H1 (cell line): ENCODE measurements at regions not wholly inside any gene's neighbourhood (a gene's known extent, or its start where the extent isn't known, plus 50 kb on each side); places are given as distances from the start of the nearest gene placed in this dataset.

Source experiments
- CTCF ChIA-PET: fragments of 300-600 bp; sonication (Branson Sonifier 250); formaldehyde crosslinking; loops from one replicate; lab custom pipeline; 2021; ENCODE audit not compliant: partially characterized antibody; lab: Charles Lee
- POLR2A ChIA-PET: fragments of 300-600 bp; sonication (Branson Sonifier 250); formaldehyde crosslinking; loops from one replicate; lab custom pipeline; 2021; ENCODE audit warnings: inconsistent platforms; ENCODE audit not compliant: partially characterized antibody; lab: Charles Lee
- DNase-seq, 2 experiments: peaks; one replicate each; pipeline versions ENCODE4 v3.0.0 to v3.0.0-alpha.2; 2010 to 2022; ENCODE audit warnings: low spot score in 2 of 2, low read depth in 1 of 2, mixed read lengths in 1 of 2
- FAIRE-seq: peaks from 2 replicates; lab custom pipeline; 2011; peaks lifted over from hg19 to GRCh38; lab: Jason Lieb, UNC
- H2AFZ ChIP-seq: 2 replicates; pipeline ENCODE4 v1.8.1; 2012; ENCODE audit warnings: low read length, inconsistent platforms
- H2AK5ac ChIP-seq: 2 replicates; pipeline ENCODE4 v1.6.1; 2013; ENCODE audit warnings: low read depth, low read length
- H2BK120ac ChIP-seq: replicated peaks from 2 replicates; pipeline ENCODE3; 2013; ENCODE audit warnings: low read depth, low read length, inconsistent platforms
- H2BK12ac ChIP-seq: 2 replicates; pipeline ENCODE4 v1.6.1; 2013; ENCODE audit warnings: low read depth, low read length
- H2BK15ac ChIP-seq: 2 replicates; pipeline ENCODE4 v1.6.1; 2013; ENCODE audit warnings: low read length
- H2BK20ac ChIP-seq: 2 replicates; pipeline ENCODE4 v1.6.1; 2013; ENCODE audit warnings: low read length
- H2BK5ac ChIP-seq: 2 replicates; pipeline ENCODE4 v1.6.1; 2013; ENCODE audit warnings: low read depth, low read length
- H3K14ac ChIP-seq: 2 replicates; pipeline ENCODE4 v1.6.1; 2013; ENCODE audit warnings: inconsistent platforms; ENCODE audit not compliant: insufficient read length
- H3K18ac ChIP-seq: 2 replicates; pipeline ENCODE4 v1.6.1; 2013; ENCODE audit warnings: low read length; ENCODE audit errors: extremely low read depth
- H3K23ac ChIP-seq: 2 replicates; pipeline ENCODE4 v1.6.1; 2013; ENCODE audit warnings: inconsistent platforms; ENCODE audit not compliant: insufficient read length
- H3K23me2 ChIP-seq: 2 replicates; pipeline ENCODE4 v1.6.1; 2013; ENCODE audit warnings: low read depth, low read length
- H3K27ac ChIP-seq: 2 replicates; pipeline ENCODE4 v1.6.1; 2011; ENCODE audit warnings: low read depth, low read length, inconsistent platforms
- H3K27me3 ChIP-seq, 4 experiments: replicated peaks in 1 of 4; 1 replicate in 1 of 4; 2 replicates in 3 of 4; pipeline versions ENCODE4 v1.6.1 to v1.8.1; 2011 to 2013; ENCODE audit warnings: low read length in 3 of 4, mild to moderate bottlenecking in 3 of 4, inconsistent platforms in 2 of 4, mixed read lengths in 2 of 4, moderate library complexity in 1 of 4; ENCODE audit not compliant: control insufficient read depth in 3 of 4, insufficient read depth in 3 of 4; ENCODE audit errors: extremely low read depth in 1 of 4
- H3K36me3 ChIP-seq, 4 experiments: 2 replicates each; pipeline versions ENCODE4 v1.6.1 to v1.8.1; 2011 to 2013; ENCODE audit warnings: mild to moderate bottlenecking in 4 of 4, low read length in 3 of 4, moderate library complexity in 2 of 4, control low read depth in 1 of 4, inconsistent platforms in 1 of 4; ENCODE audit not compliant: insufficient read depth in 4 of 4, control insufficient read depth in 2 of 4
- H3K4ac ChIP-seq: replicated peaks from 2 replicates; pipeline ENCODE3; 2013; ENCODE audit warnings: low read length, low read depth, mixed read lengths, inconsistent platforms; ENCODE audit not compliant: insufficient read length
- H3K4me1 ChIP-seq, 4 experiments: replicated peaks in 1 of 4; 1 replicate in 1 of 4; 2 replicates in 3 of 4; pipeline versions ENCODE4 v1.6.1 to v1.8.1; 2011 to 2013; ENCODE audit warnings: low read length in 3 of 4, inconsistent platforms in 2 of 4, mixed read lengths in 1 of 4; ENCODE audit not compliant: insufficient read depth in 4 of 4, control insufficient read depth in 3 of 4
- H3K4me2 ChIP-seq, 2 experiments: 2 replicates each; pipeline versions ENCODE4 v1.6.1 to v1.8.1; 2011 to 2013; ENCODE audit warnings: low read depth in 2 of 2, low read length in 2 of 2, control low read depth in 1 of 2, inconsistent platforms in 1 of 2, mild to moderate bottlenecking in 1 of 2; ENCODE audit not compliant: insufficient read depth in 1 of 2
- H3K4me3 ChIP-seq, 4 experiments: fragments of 200-600, 300-600 bp in 1 of 4; sonication (generic), shearing (Covaris generic), sonication (Bioruptor Twin) in 1 of 4; 2 replicates each; pipeline versions ENCODE4 v1.5.1 to v1.8.1; 2011 to 2016; ENCODE audit warnings: low read length in 4 of 4, low read depth in 3 of 4, control low read depth in 2 of 4, inconsistent platforms in 2 of 4, mild to moderate bottlenecking in 2 of 4, mixed read lengths in 1 of 4, moderate library complexity in 1 of 4; ENCODE audit not compliant: insufficient read depth in 2 of 4; ENCODE audit errors: extremely low read depth in 1 of 4
- H3K56ac ChIP-seq: replicated peaks from 2 replicates; pipeline ENCODE3; 2013; ENCODE audit warnings: low read depth, mild to moderate bottlenecking, mixed read lengths, low read length, inconsistent platforms; ENCODE audit not compliant: insufficient read length
- H3K79me1 ChIP-seq: 2 replicates; pipeline ENCODE4 v1.6.1; 2013; ENCODE audit warnings: low read depth, low read length, control low read depth
- H3K79me2 ChIP-seq, 2 experiments: 2 replicates each; pipeline versions ENCODE4 v1.6.1 to v1.8.1; 2012 to 2013; ENCODE audit warnings: low read length in 2 of 2, mild to moderate bottlenecking in 2 of 2, inconsistent platforms in 1 of 2; ENCODE audit not compliant: insufficient read depth in 2 of 2, control insufficient read depth in 1 of 2
- H3K9ac ChIP-seq, 4 experiments: replicated peaks in 1 of 4; 1 replicate in 1 of 4; 2 replicates in 3 of 4; pipeline versions ENCODE4 v1.6.1 to v1.8.1; 2011 to 2013; ENCODE audit warnings: low read depth in 3 of 4, low read length in 3 of 4, control low read depth in 2 of 4, mild to moderate bottlenecking in 2 of 4, moderate library complexity in 2 of 4, inconsistent platforms in 1 of 4; ENCODE audit errors: extremely low read depth in 1 of 4
- H3K9me3 ChIP-seq, 2 experiments: 2 replicates each; pipeline versions ENCODE4 v1.6.1 to v1.8.1; 2012 to 2013; ENCODE audit warnings: mild to moderate bottlenecking in 2 of 2, moderate library complexity in 2 of 2, control low read depth in 1 of 2, inconsistent platforms in 1 of 2, low read depth in 1 of 2, low read length in 1 of 2, mixed read lengths in 1 of 2; ENCODE audit not compliant: insufficient read depth in 2 of 2
- H4K20me1 ChIP-seq, 2 experiments: replicated peaks in 1 of 2; 2 replicates each; pipeline versions ENCODE3 to v1.8.1; 2011 to 2013; ENCODE audit warnings: inconsistent platforms in 2 of 2, low read length in 2 of 2, mild to moderate bottlenecking in 1 of 2; ENCODE audit not compliant: insufficient read depth in 2 of 2, control insufficient read depth in 1 of 2
- H4K5ac ChIP-seq: 2 replicates; pipeline ENCODE4 v1.6.1; 2013; ENCODE audit warnings: low read length, low read depth, mixed read lengths, inconsistent platforms; ENCODE audit not compliant: insufficient read length
- H4K8ac ChIP-seq: 2 replicates; pipeline ENCODE4 v1.8.0; 2013; ENCODE audit warnings: mild to moderate bottlenecking, moderate library complexity, low read length, inconsistent platforms; ENCODE audit not compliant: insufficient read depth; ENCODE audit errors: extremely low read depth
- H4K91ac ChIP-seq: replicated peaks from 2 replicates; pipeline ENCODE3; 2013; ENCODE audit warnings: low read length, mixed read lengths, inconsistent platforms; ENCODE audit not compliant: insufficient read length
- CBX5 ChIP-seq: fragments of 300-800, 300-1000 bp; sonication (generic); IDR thresholded peaks from 2 replicates; pipeline ENCODE4 v1.7.1; 2016; ENCODE audit warnings: antibody characterized with exemption, low read length, low read depth
- CEBPB ChIP-seq: IDR thresholded peaks from 2 replicates; pipeline ENCODE4 v1.6.1; 2012; ENCODE audit warnings: low read depth, low read length
- CHD1 ChIP-seq: IDR thresholded peaks from 2 replicates; pipeline ENCODE4 v1.6.1; 2012; ENCODE audit warnings: low read depth, low read length, improper control_type of control experiment
- CREB1 ChIP-seq: IDR thresholded peaks from 2 replicates; pipeline ENCODE4 v1.6.1; 2012; ENCODE audit warnings: inconsistent platforms
- CTBP2 ChIP-seq: IDR thresholded peaks from 2 replicates; pipeline ENCODE4 v1.7.0; 2011; ENCODE audit warnings: borderline replicate concordance, mild to moderate bottlenecking, moderate library complexity, mixed read lengths, low read length; ENCODE audit not compliant: insufficient read depth, insufficient read length
- EP300 ChIP-seq, 2 experiments: IDR thresholded peaks; 1 replicate in 1 of 2; 2 replicates in 1 of 2; pipeline ENCODE4 v1.6.1; 2011 to 2012; ENCODE audit warnings: low read depth in 2 of 2, low read length in 2 of 2, mild to moderate bottlenecking in 2 of 2, borderline replicate concordance in 1 of 2, inconsistent platforms in 1 of 2, moderate library complexity in 1 of 2
- KDM5A ChIP-seq: fragments of 200-600 bp; IDR thresholded peaks from 2 replicates; pipeline ENCODE4 v1.7.1; 2012; ENCODE audit warnings: mild to moderate bottlenecking, low read length, inconsistent platforms, mixed read lengths
- NRF1 ChIP-seq: IDR thresholded peaks from 2 replicates; pipeline ENCODE4 v1.6.1; 2011; ENCODE audit warnings: mild to moderate bottlenecking, low read depth, low read length, improper control_type of control experiment
- POLR2A ChIP-seq, 2 experiments: IDR thresholded peaks; 1 replicate in 1 of 2; 2 replicates in 1 of 2; pipeline ENCODE4 v1.6.1; 2011; ENCODE audit warnings: low read depth in 2 of 2, low read length in 2 of 2, mild to moderate bottlenecking in 2 of 2; ENCODE audit errors: control extremely low read depth in 1 of 2
- POLR2AphosphoS5 ChIP-seq: IDR thresholded peaks from 2 replicates; pipeline ENCODE4 v1.6.1; 2011; ENCODE audit warnings: low read depth, low read length
- RBBP5 ChIP-seq: IDR thresholded peaks from 2 replicates; pipeline ENCODE4 v1.7.1; 2012; ENCODE audit warnings: low read depth, mild to moderate bottlenecking, inconsistent platforms, low read length, moderate library complexity, borderline replicate concordance
- RNF2 ChIP-seq: fragments of 200-900, 300-1000 bp; sonication (generic); IDR thresholded peaks from 2 replicates; pipeline ENCODE4 v1.7.1; 2016; ENCODE audit warnings: borderline replicate concordance, low read depth, mild to moderate bottlenecking, antibody characterized with exemption, low read length; ENCODE audit not compliant: poor library complexity, severe bottlenecking; ENCODE audit errors: missing control alignments
- SIRT6 ChIP-seq: IDR thresholded peaks from one replicate; pipeline ENCODE4 v1.7.1; 2012; ENCODE audit warnings: low read length, inconsistent platforms
- SIX5 ChIP-seq: IDR thresholded peaks from 2 replicates; pipeline ENCODE4 v1.6.1; 2011; ENCODE audit warnings: mild to moderate bottlenecking, low read depth, low read length
- SRF ChIP-seq: IDR thresholded peaks from 2 replicates; pipeline ENCODE4 v1.6.1; 2011; ENCODE audit warnings: mild to moderate bottlenecking, low read depth, low read length, moderate library complexity
- WGBS, 2 experiments: shearing (Covaris generic) in 1 of 2; methylation state at CpG; one replicate each; pipeline versions ENCODE4 v1.1.6 to v1.1.7; 2013 to 2015; ENCODE audit warnings: low lambda C conversion rate in 2 of 2, mixed read lengths in 2 of 2, inconsistent platforms in 1 of 2, low coverage in 1 of 2, missing lambda C conversion rate in 1 of 2; ENCODE audit not compliant: insufficient replicate concordance in 2 of 2, insufficient coverage in 1 of 2, insufficient read length in 1 of 2; ENCODE audit errors: extremely low coverage in 1 of 2, missing lambda C conversion rate in 1 of 2; 5-methylcytosine and 5-hydroxymethylcytosine counted together
- TF ChIP-seq, protein P1 (sequence below): IDR thresholded peaks from 2 replicates; pipeline ENCODE4 v1.6.1; 2012; ENCODE audit warnings: inconsistent platforms

DNA sequence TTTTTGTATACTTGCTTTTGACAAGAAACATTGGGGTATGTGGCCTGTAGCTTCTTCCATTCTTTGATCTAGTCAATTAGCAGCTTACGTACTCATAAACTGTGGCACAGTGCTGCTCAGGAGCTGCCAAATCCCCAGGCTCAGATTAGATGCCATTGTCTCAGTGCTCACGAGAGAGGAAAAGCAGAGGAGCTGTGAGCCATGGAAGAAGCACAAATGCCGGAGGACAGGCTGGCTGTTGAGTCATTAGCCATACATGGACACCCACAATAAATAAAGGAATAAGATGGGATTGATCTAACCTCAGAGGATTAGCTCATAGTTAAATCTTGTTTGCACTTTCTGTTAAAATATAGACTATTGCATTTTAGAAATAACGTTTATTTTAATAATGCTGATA lies 121.7 kb downstream of the POSTN start:
- H2BK12ac ChIP-seq: no peak overlapping the region
- no peak overlapping the region for H2BK15ac ChIP-seq
- no peaks in the 10 kb centered on the region for H3K36me3 ChIP-seq
- no peaks in the 10 kb centered on the region for H3K79me1 ChIP-seq
- H3K18ac ChIP-seq: no peak overlapping the region
- no peak for FAIRE-seq
- 80% methylated on average over 4 of the region's 4 CpGs; no CpG with 5 or more reads in 1 of the 2 experiments for WGBS, 2 experiments
- H3K9ac ChIP-seq: no peak overlapping the region
- H4K5ac ChIP-seq: no peak overlapping the region
- no peak overlapping the region for H3K14ac ChIP-seq
- H3K9me3 ChIP-seq: no peaks in the 10 kb centered on the region
- no peaks in the 10 kb centered on the region for H4K20me1 ChIP-seq
- no peak overlapping the region for H4K91ac ChIP-seq
- H3K27ac ChIP-seq: no peak overlapping the region
- H2BK120ac ChIP-seq: no peak overlapping the region
- H4K8ac ChIP-seq: no peak overlapping the region
- ChIA-PET CTCF (no interaction called here), POLR2A (no interaction called here)
- no peak overlapping the region for H2AFZ ChIP-seq
- no peak overlapping the region for H2BK20ac ChIP-seq
- no peak for DNase-seq
- H3K4ac ChIP-seq: no peak overlapping the region
- H3K23ac ChIP-seq: no peak overlapping the region
- no peaks in the 10 kb centered on the region for H3K4me1 ChIP-seq
- no peak overlapping the region for H2AK5ac ChIP-seq
- no peaks in the 10 kb centered on the region for H3K23me2 ChIP-seq
- no peak overlapping the region for H3K4me2 ChIP-seq
- no peak overlapping the region for H2BK5ac ChIP-seq
- H3K4me3 ChIP-seq: no peak overlapping the region
- no peak overlapping the region for H3K56ac ChIP-seq
- no peaks in the 10 kb centered on the region for H3K79me2 ChIP-seq
- H3K27me3 ChIP-seq: no peaks in the 10 kb centered on the region
- TF ChIP-seq CTBP2 (no peak), RBBP5 (no peak), SRF (no peak), POLR2A (IDR thresholded peaks at IDR 0.05; ENCODE audit: control extremely low read depth in 1 of 2, low read depth in 2 of 2, low read length in 2 of 2) (no peak), NRF1 (no peak), RNF2 (no peak), SIX5 (no peak), EP300 (IDR thresholded peaks at IDR 0.05; ENCODE audit: borderline replicate concordance in 1 of 2, low read depth in 2 of 2, low read length in 2 of 2) (no peak), CEBPB (no peak), SIRT6 (no peak), CBX5 (no peak), KDM5A (no peak), CHD1 (no peak), POLR2AphosphoS5 (no peak), CREB1 (no peak)
- TF ChIP-seq, protein P1, sequence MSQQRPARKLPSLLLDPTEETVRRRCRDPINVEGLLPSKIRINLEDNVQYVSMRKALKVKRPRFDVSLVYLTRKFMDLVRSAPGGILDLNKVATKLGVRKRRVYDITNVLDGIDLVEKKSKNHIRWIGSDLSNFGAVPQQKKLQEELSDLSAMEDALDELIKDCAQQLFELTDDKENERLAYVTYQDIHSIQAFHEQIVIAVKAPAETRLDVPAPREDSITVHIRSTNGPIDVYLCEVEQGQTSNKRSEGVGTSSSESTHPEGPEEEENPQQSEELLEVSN: no peak
